ENCODE measurements at regions not wholly inside any gene's neighbourhood (a gene's known extent, or its start where the extent isn't known, plus 50 kb on each side); places are given as distances from the start of the nearest gene placed in this dataset.

GRCh38 chr11:122306831-122307391, 190.9 kb upstream of the BLID start:
- Mint-ChIP-seq H3K27me3 (peaks cover 3% of the 10 kb centered on the region), H3K4me3 (no peak overlapping the region), H3K4me1 (ENCODE audit: low read depth) (no peaks in the 10 kb centered on the region), H3K36me3 (ENCODE audit: low read depth) (no peaks in the 10 kb centered on the region), H3K27ac (no peak overlapping the region), H3K9me3 (no peaks in the 10 kb centered on the region)
- DNase-seq (no peak), ATAC-seq (no peak)
- intact Hi-C loops (cut with micrococcal nuclease), result no loop called here
- TF ChIP-seq CTCF (IDR thresholded peaks at IDR 0.05), result no peak
- ChIA-PET CTCF (no interaction called here), POLR2A (no interaction called here)

GRCh38 chr11:122305426-122306320, 189.7 kb upstream of the BLID start:
- Mint-ChIP-seq H3K4me3 (no peak overlapping the region), H3K9me3 (no peaks in the 10 kb centered on the region), H3K27me3 (peaks cover 3% of the 10 kb centered on the region), H3K27ac (no peak overlapping the region), H3K36me3 (ENCODE audit: low read depth) (no peaks in the 10 kb centered on the region), H3K4me1 (ENCODE audit: low read depth) (no peaks in the 10 kb centered on the region)
- DNase-seq (no peak), ATAC-seq (no peak)
- ChIA-PET POLR2A (no interaction called here), CTCF (no interaction called here)
- intact Hi-C loops (cut with micrococcal nuclease), result no loop called here
- no peak for TF ChIP-seq CTCF (IDR thresholded peaks at IDR 0.05)

- ChIA-PET POLR2A (no interaction called here), CTCF (no interaction called here)
- DNase-seq, result no peak
- intact Hi-C loops (cut with micrococcal nuclease), result no loop called here
- Mint-ChIP-seq H3K9me3 (no peaks in the 10 kb centered on the region), H3K36me3 (ENCODE audit: low read depth) (no peaks in the 10 kb centered on the region), H3K4me1 (ENCODE audit: low read depth) (no peaks in the 10 kb centered on the region), H3K4me3 (no peak overlapping the region), H3K27ac (no peak overlapping the region), H3K27me3 (peaks cover 3% of the 10 kb centered on the region)
- no peak for ATAC-seq
- TF ChIP-seq CTCF (IDR thresholded peaks at IDR 0.05), result no peak
Measured at GRCh38 chr11:122304973-122305372, 189.0 kb upstream of the BLID start.

GRCh38 chr11:122304306-122304705, 188.3 kb upstream of the BLID start:
- DNase-seq (no peak), ATAC-seq (no peak)
- ChIA-PET POLR2A (no interaction called here), CTCF (no interaction called here)
- H3K27me3 Mint-ChIP-seq, result peaks cover 1% of the 10 kb centered on the region
- no peak for TF ChIP-seq CTCF (IDR thresholded peaks at IDR 0.05)
- intact Hi-C loops (cut with micrococcal nuclease), result no loop called here
- H3K4me3 Mint-ChIP-seq, result no peak overlapping the region
- H3K4me1 Mint-ChIP-seq (ENCODE audit: low read depth), result no peaks in the 10 kb centered on the region
- H3K36me3 Mint-ChIP-seq (ENCODE audit: low read depth), result no peaks in the 10 kb centered on the region
- H3K9me3 Mint-ChIP-seq, result peaks cover 1% of the 10 kb centered on the region
- no peak overlapping the region for H3K27ac Mint-ChIP-seq

- Mint-ChIP-seq H3K27ac (no peak overlapping the region), H3K27me3 (no peaks in the 10 kb centered on the region), H3K4me1 (ENCODE audit: low read depth) (no peaks in the 10 kb centered on the region), H3K9me3 (peaks cover 8% of the 10 kb centered on the region), H3K4me3 (no peak overlapping the region), H3K36me3 (ENCODE audit: low read depth) (no peaks in the 10 kb centered on the region)
- DNase-seq (no peak), ATAC-seq (no peak)
- intact Hi-C loops (cut with micrococcal nuclease), result no loop called here
- ChIA-PET CTCF (no interaction called here), POLR2A (no interaction called here)
- TF ChIP-seq CTCF (IDR thresholded peaks at IDR 0.05), result no peak
Measured at GRCh38 chr11:122294041-122294440, 178.0 kb upstream of the BLID start.

Measured in activated CD8-positive, alpha-beta T cell treated with anti-CD3 and anti-CD28 coated beads for 36 hours (primary cell).